SK-N-SH treated with all-trans-retinoic acid at 6 μM for 48 hours (cell line): ENCODE measurements at regions not wholly inside any gene's neighbourhood (a gene's known extent, or its start where the extent isn't known, plus 50 kb on each side); places are given as distances from the start of the nearest gene placed in this dataset.

Source experiments
- ATAC-seq: fragments of 200-7000 bp; cut with Tn5 transposase; 3 replicates; pipeline ENCODE4 v1.9.1; 2020; ENCODE audit warnings: mild to moderate bottlenecking, moderate library complexity
- ARNTL ChIP-seq: fragments of 450-650 bp; formaldehyde crosslinking; IDR thresholded peaks from 2 replicates; pipeline ENCODE4 v1.5.0; 2020; ENCODE audit warnings: low read depth, mild to moderate bottlenecking, moderate library complexity, borderline replicate concordance
- BACH2 ChIP-seq: fragments of 250-450 bp; sonication (Bioruptor Pico); IDR thresholded peaks from 2 replicates; pipeline ENCODE4 v1.9.0; 2021; ENCODE audit warnings: mild to moderate bottlenecking, borderline replicate concordance
- CSDC2 ChIP-seq: fragments of 250-450 bp; sonication (Bioruptor Pico); IDR thresholded peaks from 2 replicates; pipeline ENCODE4 v1.5.0; 2020; ENCODE audit warnings: mild to moderate bottlenecking, moderate library complexity
- GLIS3 ChIP-seq: fragments of 250-450 bp; sonication (Bioruptor Pico); IDR thresholded peaks from 2 replicates; pipeline ENCODE4 v1.5.0; 2020; ENCODE audit warnings: mild to moderate bottlenecking, moderate library complexity
- ISL1 ChIP-seq: fragments of 250-450 bp; sonication (Bioruptor Pico); IDR thresholded peaks from 2 replicates; pipeline ENCODE4 v2.1.2; 2022; ENCODE audit warnings: mild to moderate bottlenecking, moderate library complexity
- OSR1 ChIP-seq: fragments of 250-450 bp; sonication (Bioruptor Pico); IDR thresholded peaks from 2 replicates; pipeline ENCODE4 v1.8.0; 2022; ENCODE audit warnings: moderate library complexity, mild to moderate bottlenecking, inconsistent platforms
- POU6F1 ChIP-seq: fragments of 250-450 bp; sonication (Bioruptor Pico); IDR thresholded peaks from 2 replicates; pipeline ENCODE4 v1.8.0; 2021; ENCODE audit warnings: low read depth, mild to moderate bottlenecking, moderate library complexity, borderline replicate concordance
- RARB ChIP-seq: fragments of 250-450 bp; sonication (Bioruptor Pico); IDR thresholded peaks from 2 replicates; pipeline ENCODE4 v1.8.0; 2021; ENCODE audit warnings: mild to moderate bottlenecking, moderate library complexity
- SNAI2 ChIP-seq: fragments of 250-450 bp; sonication (Bioruptor Pico); IDR thresholded peaks from 2 replicates; pipeline ENCODE4 v1.5.0; 2020; ENCODE audit warnings: mild to moderate bottlenecking, moderate library complexity
- TCF4 ChIP-seq: fragments of 250-450 bp; sonication (Bioruptor Pico); IDR thresholded peaks from 2 replicates; pipeline ENCODE4 v1.8.0; 2021; ENCODE audit warnings: mild to moderate bottlenecking, moderate library complexity, borderline replicate concordance
- TOX ChIP-seq: fragments of 250-450 bp; sonication (Bioruptor Pico); IDR thresholded peaks from 2 replicates; pipeline ENCODE4 v1.8.0; 2021; ENCODE audit warnings: mild to moderate bottlenecking, moderate library complexity, borderline replicate concordance
- ZC3H10 ChIP-seq: fragments of 250-450 bp; sonication (Bioruptor Pico); IDR thresholded peaks from 2 replicates; pipeline ENCODE4 v1.5.1; 2021; ENCODE audit warnings: mild to moderate bottlenecking, moderate library complexity
- ZFP3 ChIP-seq: fragments of 250-450 bp; sonication (Bioruptor Pico); IDR thresholded peaks from 2 replicates; pipeline ENCODE4 v1.5.0; 2020; ENCODE audit warnings: mild to moderate bottlenecking, moderate library complexity
- ZFP30 ChIP-seq: fragments of 450-650 bp; formaldehyde crosslinking; IDR thresholded peaks from 2 replicates; pipeline ENCODE4 v1.5.0; 2022; ENCODE audit warnings: mild to moderate bottlenecking, moderate library complexity
- ZNF565 ChIP-seq: fragments of 450-650 bp; formaldehyde crosslinking; conservative IDR thresholded peaks from 2 replicates; pipeline ENCODE4 v1.5.0; 2020; ENCODE audit warnings: low read depth, mild to moderate bottlenecking, moderate library complexity
- ZNF70 ChIP-seq: fragments of 450-650 bp; formaldehyde crosslinking; IDR thresholded peaks from 2 replicates; pipeline ENCODE4 v1.5.0; 2020; ENCODE audit warnings: mild to moderate bottlenecking, moderate library complexity
- ZNF8 ChIP-seq: fragments of 450-650 bp; formaldehyde crosslinking; IDR thresholded peaks from 2 replicates; pipeline ENCODE4 v1.5.0; 2020; ENCODE audit warnings: mild to moderate bottlenecking, moderate library complexity
- TF ChIP-seq, protein P1 (sequence below): fragments of 250-450 bp; sonication (Bioruptor Pico); IDR thresholded peaks from 2 replicates; pipeline ENCODE4 v1.5.1; 2021; ENCODE audit warnings: mild to moderate bottlenecking, moderate library complexity
- TF ChIP-seq, protein P2 (sequence below): fragments of 250-450 bp; sonication (Bioruptor Pico); IDR thresholded peaks from 2 replicates; pipeline ENCODE4 v1.5.0; 2020; ENCODE audit warnings: mild to moderate bottlenecking, moderate library complexity
- TF ChIP-seq, protein P3 (sequence below): fragments of 250-450 bp; sonication (Bioruptor Pico); IDR thresholded peaks from 2 replicates; pipeline ENCODE4 v1.5.1; 2020; ENCODE audit warnings: low read depth, mild to moderate bottlenecking, moderate library complexity

- TF ChIP-seq, protein P1, sequence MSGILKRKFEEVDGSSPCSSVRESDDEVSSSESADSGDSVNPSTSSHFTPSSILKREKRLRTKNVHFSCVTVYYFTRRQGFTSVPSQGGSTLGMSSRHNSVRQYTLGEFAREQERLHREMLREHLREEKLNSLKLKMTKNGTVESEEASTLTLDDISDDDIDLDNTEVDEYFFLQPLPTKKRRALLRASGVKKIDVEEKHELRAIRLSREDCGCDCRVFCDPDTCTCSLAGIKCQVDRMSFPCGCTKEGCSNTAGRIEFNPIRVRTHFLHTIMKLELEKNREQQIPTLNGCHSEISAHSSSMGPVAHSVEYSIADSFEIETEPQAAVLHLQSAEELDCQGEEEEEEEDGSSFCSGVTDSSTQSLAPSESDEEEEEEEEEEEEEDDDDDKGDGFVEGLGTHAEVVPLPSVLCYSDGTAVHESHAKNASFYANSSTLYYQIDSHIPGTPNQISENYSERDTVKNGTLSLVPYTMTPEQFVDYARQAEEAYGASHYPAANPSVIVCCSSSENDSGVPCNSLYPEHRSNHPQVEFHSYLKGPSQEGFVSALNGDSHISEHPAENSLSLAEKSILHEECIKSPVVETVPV, result no peak
- TF ChIP-seq, all 23 proteins: peak for 0
Observed at GRCh38 chr2:107062173-107062572, 176.2 kb upstream of the ST6GAL2 start (continued).

DNA sequence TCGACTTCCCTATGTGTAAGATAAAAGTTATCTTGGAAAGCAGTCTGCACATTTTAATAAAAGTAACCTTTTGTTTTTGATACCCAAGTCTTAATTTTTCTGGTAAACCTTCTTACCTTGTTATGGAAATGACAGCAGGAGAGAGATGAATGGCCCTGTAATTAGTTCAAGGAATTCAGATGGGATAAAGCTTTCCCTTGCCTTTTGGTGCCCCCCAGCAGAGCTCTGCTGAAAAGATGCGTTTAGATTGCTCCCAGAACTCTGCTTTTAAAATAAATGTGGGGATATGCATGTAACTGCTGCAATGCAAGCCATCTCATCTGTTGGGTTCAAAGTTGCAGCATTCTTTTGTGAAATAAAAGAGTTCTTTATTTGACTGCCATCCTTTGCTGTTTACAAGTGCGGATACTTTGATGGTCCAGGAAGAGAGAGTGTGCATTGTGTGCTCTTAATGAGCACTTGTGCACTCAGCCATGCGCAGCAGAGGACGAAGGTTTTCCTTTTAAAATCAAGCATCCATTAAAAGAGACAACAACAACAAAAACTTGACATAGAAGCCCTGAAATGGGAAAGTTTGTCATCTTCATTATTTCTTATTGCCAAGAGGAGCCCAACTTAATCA, 176.7 kb upstream of the ST6GAL2 start:
- TF ChIP-seq ZNF565 (no peak), ZFP3 (CRISPR knock-in tag) (no peak), OSR1 (CRISPR knock-in tag) (no peak), ZNF8 (no peak), GLIS3 (no peak), TOX (CRISPR knock-in tag) (no peak), ZC3H10 (no peak), ZNF70 (CRISPR knock-in tag) (no peak)
- no peak for ATAC-seq

DNA sequence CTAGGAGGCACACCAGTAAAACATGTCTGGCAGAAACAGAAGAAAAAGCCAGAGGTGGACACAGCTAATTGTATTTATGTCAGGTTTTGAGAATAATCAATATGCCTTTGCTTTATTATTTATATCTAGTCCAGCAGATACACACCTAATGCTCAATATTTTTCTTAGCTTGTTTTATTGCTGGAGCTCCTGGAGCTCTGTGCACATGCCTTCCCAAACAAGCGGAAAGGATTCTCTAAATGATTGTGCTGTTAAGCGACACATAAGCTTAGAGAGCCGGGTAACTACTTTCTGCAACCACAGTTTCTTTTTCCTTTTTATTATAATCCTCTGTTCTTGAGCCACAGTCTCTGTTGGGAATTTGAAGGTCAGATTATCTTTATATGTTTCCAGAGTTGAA, 177.3 kb upstream of the ST6GAL2 start:
- ATAC-seq, result no peak
- no peak for TF ChIP-seq ZFP30 (CRISPR knock-in tag)
- no peak for TF ChIP-seq ZC3H10
- TF ChIP-seq GLIS3, result no peak
- no peak for TF ChIP-seq ARNTL (CRISPR knock-in tag)
- TF ChIP-seq ZFP3 (CRISPR knock-in tag), result no peak
- TF ChIP-seq ZNF565, result no peak
- no peak for TF ChIP-seq ZNF70 (CRISPR knock-in tag)
- TF ChIP-seq OSR1 (CRISPR knock-in tag), result no peak
- no peak for TF ChIP-seq CSDC2 (CRISPR knock-in tag)
- no peak for TF ChIP-seq BACH2 (CRISPR knock-in tag)
- TF ChIP-seq ISL1 (CRISPR knock-in tag), result no peak
- TF ChIP-seq TOX (CRISPR knock-in tag), result no peak
- TF ChIP-seq, protein P2, sequence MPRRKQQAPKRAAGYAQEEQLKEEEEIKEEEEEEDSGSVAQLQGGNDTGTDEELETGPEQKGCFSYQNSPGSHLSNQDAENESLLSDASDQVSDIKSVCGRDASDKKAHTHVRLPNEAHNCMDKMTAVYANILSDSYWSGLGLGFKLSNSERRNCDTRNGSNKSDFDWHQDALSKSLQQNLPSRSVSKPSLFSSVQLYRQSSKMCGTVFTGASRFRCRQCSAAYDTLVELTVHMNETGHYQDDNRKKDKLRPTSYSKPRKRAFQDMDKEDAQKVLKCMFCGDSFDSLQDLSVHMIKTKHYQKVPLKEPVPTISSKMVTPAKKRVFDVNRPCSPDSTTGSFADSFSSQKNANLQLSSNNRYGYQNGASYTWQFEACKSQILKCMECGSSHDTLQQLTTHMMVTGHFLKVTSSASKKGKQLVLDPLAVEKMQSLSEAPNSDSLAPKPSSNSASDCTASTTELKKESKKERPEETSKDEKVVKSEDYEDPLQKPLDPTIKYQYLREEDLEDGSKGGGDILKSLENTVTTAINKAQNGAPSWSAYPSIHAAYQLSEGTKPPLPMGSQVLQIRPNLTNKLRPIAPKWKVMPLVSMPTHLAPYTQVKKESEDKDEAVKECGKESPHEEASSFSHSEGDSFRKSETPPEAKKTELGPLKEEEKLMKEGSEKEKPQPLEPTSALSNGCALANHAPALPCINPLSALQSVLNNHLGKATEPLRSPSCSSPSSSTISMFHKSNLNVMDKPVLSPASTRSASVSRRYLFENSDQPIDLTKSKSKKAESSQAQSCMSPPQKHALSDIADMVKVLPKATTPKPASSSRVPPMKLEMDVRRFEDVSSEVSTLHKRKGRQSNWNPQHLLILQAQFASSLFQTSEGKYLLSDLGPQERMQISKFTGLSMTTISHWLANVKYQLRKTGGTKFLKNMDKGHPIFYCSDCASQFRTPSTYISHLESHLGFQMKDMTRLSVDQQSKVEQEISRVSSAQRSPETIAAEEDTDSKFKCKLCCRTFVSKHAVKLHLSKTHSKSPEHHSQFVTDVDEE (CRISPR knock-in tag), result no peak
- TF ChIP-seq RARB (CRISPR knock-in tag), result no peak
- no peak for TF ChIP-seq TCF4 (CRISPR knock-in tag)
- TF ChIP-seq, protein P3, sequence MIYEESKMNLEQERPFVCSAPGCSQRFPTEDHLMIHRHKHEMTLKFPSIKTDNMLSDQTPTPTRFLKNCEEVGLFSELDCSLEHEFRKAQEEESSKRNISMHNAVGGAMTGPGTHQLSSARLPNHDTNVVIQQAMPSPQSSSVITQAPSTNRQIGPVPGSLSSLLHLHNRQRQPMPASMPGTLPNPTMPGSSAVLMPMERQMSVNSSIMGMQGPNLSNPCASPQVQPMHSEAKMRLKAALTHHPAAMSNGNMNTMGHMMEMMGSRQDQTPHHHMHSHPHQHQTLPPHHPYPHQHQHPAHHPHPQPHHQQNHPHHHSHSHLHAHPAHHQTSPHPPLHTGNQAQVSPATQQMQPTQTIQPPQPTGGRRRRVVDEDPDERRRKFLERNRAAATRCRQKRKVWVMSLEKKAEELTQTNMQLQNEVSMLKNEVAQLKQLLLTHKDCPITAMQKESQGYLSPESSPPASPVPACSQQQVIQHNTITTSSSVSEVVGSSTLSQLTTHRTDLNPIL, result no peak
- TF ChIP-seq POU6F1 (CRISPR knock-in tag), result no peak
- TF ChIP-seq, protein P1, result no peak

GRCh38 chr2:107064750-107065149, 178.8 kb upstream of the ST6GAL2 start:
- no peak for TF ChIP-seq ZNF8
- peak; percentile 46 for TF ChIP-seq ISL1 (CRISPR knock-in tag)
- no peak for TF ChIP-seq SNAI2 (CRISPR knock-in tag)
- TF ChIP-seq, all 23 proteins: peak for 1
- ATAC-seq, result no peak
